HG02610 (cell line): ENCODE measurements at regions not wholly inside any gene's neighbourhood (a gene's known extent, or its start where the extent isn't known, plus 50 kb on each side); places are given as distances from the start of the nearest gene placed in this dataset.

ENCODE experiments used
- ATAC-seq: cut with Tn5 transposase; IDR thresholded peaks from one replicate; pipeline ENCODE4 v1.9.1; 2021; ENCODE audit warnings: mild to moderate bottlenecking, moderate library complexity; ENCODE audit not compliant: unreplicated experiment

DNA sequence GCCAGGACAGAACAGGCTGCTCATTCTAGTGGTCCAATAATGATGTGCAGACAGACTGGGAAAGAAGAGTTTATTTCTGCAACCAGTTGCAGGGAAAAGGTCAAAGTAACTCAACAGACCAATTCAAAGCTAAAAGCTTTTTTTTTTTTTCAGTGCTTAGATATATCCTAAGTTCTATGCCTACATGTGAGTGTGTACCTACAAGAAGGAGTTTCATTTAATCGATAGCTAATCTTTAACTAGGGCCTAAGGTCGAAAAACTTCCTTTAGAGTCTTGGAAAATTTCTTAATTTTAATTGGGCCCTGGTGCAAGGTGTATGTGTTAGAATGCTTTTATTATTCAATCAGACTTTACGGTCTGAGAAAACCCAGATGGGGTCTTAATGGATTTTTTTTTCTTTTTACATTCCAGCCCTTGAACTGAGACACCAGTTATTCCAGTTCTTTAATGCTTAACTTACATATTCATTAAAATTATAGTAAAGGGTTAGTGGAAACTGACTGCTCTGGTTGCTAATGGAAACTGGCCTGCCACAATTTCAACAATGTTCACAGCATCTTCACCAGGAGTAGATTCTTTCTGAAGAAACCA is 365.3 kb downstream of the MTRR start:
- no peak for ATAC-seq

DNA sequence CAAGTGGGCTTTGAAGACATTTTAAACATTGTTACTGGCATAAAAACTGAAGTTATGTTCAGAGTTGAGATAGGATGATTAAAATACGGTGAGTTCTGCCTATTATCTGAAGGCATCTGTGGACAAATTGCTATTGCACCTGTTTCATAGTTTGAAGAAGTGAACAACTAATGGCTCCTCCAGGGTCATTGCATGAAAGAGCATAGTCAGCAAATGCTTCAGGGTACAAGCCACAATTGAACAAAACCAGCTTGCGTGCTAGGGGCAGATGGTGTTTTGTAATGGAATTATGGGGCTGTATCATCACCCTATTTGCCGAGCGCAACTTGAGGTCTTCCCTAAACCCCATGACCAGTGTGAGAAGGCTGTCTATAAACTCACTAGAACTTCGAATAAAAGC is 369.1 kb downstream of the MTRR start:
- no peak for ATAC-seq

DNA sequence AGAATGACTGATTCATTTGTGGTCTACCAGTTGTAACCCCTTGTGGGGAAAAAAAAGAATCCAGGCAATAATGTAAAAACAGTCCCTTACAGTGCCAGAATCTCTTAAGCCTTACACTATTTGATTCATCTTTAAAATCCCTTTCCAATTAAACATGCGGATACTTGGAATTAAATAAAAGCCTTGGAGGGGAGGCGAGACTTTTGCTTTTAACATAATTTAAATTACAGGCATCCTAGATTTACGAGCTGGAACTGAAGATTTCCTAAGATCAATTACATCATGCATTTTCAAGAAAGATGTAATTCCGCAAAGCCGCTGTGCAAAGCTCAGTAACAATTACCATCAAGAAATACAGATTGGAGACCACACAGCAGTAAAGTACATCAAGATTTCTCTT is 370.2 kb downstream of the MTRR start:
- no peak for ATAC-seq

DNA sequence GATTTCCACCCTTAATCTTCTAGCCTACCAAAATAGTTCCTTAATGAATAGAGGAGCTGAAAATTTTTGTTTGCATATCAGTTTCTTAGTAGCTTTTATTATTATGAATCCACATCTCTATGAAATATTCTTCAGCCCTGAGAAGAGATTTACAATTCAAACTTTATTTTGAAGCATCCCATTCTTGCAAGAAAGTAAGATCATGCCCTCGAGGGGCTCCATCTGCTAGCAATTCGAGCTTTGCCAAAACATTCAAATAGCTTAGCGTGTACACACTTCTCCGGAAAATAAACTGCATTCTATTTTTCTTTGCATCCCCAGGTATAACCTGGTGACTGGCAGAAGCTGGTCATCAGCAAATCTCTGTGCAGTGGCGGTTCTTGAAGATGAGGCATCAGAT is 370.7 kb downstream of the MTRR start:
- no peak for ATAC-seq

DNA sequence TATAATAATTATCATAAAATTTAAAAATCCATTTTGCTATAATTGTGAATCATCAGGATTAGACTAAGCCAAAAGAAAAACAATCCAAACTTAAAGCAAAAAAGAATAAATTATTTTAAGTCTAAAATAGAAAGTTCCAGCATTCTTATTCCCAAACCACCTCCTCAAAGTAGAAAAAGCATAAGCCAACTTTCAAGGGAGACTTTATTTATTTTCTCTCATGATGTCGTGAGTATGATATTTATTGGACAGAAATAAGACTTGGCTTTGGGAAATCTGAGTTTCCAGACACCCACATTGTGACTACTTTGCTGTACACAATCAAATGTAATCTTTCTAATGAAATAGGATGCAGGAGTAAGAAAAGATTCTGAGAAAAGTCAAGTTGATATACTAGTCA is 372.1 kb downstream of the MTRR start:
- no peak for ATAC-seq

DNA sequence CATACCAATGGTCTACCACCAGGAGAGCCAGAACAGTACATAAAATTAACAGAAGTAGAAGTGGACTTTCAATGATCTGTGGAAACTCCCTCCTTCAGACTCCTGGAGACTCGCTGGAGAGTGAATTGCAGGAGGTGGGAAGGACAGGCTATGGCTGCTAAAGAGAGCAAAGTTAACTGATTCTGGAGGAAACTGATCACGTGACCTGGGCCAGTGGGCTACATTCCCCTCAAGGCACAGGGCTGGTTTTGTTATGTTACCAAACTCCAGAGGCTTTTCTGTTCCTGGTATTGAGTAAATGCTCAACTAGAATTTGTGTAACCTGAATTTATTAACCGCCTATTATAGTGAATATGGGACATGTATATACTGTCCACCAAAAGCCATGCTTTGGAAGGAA is 372.6 kb downstream of the MTRR start:
- no peak for ATAC-seq

DNA sequence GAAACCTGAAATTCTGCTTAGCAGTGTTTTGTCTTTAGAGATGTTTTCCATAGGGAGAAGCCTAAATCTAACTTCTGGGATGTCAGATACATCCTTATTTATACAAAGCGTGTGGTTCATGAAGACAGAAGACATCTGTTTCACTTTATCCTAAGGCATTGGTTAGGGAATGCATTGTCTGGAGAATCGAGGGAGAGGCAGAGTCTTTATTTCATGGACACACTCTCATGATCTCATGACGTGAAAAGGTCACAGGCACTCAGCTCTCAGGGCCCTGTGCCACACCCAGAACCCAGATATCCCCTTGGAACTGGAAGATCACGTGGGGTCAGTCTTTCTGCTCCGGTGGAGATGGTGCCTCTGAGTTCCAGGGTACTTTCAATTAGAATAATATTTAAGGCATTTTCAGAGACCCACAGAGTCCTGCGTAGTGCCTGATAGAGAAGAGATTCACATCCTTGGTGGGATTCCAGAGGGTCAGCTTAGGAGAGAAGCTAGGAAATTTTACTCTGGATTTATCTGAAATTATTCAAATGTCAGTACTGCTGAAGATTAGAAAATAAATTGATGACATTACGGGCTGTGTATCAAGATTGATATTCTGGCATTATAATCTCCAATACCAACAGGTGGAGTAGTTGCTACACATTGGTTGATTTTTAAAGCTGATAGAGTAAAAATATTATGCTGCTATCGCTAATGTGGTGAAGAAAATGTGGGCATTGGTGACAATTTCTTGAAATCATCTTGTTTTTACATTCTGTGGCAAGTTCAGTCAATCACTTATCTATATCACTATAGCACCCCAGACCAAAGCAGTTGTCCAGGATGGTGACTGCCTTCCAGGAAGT is 378.3 kb downstream of the MTRR start:
- no peak for ATAC-seq

DNA sequence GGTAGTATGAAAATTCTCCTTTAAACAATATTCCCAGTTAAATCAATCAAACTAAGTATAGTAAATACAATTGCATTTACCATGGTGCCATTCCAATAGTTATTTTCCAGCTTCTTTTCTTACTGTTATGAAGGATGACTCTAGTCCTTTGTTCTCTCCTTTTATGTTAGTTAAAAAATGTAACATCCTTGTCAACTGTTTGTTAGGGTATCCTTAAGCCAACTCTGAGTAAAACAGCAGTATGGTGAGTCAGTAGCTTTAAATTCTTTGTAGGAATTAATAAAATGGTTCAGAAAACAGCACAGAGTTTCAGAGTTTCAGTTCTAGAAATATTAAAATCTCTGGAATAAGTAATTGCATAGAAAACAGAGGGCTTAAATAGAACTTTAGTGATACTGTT is 384.4 kb downstream of the MTRR start:
- no peak for ATAC-seq

DNA sequence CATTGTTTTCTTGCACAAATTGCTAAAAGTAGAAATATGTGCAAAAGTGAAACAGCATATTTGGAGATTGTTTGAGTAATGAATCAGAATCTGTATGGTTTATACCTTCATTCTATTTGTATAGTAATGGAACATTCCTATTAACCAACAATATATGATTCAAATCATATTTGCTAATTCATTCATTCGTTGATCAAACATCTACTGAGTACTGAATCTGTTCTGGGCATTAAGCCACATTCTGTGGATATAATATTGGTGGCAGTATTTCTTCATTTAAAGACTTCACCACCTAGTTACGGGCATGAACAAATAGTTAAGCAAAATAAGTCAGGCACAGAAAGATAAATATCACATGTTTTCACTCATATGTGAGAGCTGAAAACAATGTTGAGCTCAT is 385.7 kb downstream of the MTRR start:
- ATAC-seq = no peak

DNA sequence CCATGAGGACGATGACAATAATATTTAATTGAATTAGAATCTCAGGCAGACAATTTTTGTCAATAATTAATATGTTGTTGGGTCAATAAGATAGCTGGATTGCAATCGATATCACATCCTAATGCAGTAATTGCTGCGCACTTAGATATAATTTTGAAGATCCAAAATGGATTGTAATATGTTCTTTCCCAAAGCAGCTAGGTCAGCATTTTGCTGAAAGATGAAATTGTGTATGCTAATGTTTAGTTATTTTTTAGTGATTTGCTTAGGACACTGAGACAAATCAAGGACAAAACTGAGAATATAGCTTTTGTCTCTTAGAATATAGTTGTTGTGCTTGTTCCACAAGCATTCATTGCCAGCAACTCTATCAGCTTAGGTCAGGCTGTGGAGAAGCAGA is 389.9 kb downstream of the MTRR start:
- no peak for ATAC-seq

DNA sequence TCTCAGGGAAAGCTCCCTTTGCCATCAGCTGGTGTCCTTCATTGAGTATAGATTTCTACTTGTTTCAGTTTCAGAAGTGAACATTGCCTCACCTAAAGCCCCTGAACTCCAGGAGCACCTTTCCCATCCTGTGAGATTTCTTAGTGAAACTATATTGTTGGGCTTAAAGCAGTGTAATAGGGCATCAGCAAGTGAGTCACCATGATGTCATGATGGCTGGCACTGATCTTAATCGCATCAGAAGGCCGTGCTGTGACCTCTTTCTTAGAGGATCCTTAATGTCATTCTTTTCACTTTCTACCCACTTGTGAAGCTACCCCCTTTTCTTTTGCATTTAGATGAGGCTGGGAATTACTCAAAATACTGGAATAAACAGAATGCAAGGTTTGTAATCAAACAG is 401.3 kb downstream of the MTRR start:
- ATAC-seq = no peak

DNA sequence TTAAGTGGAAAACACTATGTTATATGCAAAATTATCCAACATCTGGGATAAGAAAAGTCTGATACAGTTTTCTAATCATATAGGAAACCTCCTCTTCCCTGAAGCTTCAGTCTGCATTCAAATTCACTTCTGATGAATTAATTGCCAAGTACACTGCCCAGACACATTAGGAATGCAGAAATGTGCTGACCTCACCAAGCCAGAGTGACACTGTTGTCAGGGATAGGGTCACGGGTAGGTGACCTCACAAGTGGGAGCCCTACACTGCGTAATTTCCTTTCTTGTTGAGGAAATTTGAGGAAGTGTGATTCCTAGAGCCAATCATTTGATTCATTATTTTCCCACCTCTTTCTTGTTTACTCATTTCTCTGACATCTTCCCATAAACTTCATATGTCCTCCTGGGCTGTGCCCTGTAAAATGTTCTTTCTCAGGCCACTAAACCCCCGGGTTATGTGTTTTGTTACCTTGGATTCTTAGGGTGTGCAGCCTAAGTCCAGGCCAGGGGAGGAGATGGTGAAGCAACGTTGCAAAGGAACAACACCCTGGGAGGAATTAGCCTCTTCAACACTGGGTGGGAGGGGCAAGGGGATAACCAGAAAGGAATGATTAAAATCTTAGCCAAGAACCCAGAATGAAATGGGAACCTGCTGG is 411.9 kb downstream of the MTRR start:
- no peak for ATAC-seq

DNA sequence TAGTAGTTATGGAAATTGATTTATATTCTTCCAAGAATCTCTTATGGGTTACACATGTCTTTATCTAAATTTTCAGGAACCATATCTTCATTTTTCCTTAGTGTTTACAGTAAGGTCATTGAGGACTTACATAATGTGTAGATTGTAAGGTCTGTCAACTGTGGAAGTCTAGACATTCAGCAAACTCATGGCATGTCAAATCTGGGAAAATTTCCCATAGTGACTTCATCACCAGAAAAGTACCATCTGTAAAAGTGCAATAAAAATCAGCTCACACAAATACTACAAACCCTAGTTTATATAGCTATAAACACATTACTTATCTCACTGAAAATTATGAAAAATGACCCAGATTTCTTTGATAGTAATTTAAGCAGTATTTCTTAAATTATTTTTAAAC is 419.4 kb downstream of the MTRR start:
- ATAC-seq = no peak

DNA sequence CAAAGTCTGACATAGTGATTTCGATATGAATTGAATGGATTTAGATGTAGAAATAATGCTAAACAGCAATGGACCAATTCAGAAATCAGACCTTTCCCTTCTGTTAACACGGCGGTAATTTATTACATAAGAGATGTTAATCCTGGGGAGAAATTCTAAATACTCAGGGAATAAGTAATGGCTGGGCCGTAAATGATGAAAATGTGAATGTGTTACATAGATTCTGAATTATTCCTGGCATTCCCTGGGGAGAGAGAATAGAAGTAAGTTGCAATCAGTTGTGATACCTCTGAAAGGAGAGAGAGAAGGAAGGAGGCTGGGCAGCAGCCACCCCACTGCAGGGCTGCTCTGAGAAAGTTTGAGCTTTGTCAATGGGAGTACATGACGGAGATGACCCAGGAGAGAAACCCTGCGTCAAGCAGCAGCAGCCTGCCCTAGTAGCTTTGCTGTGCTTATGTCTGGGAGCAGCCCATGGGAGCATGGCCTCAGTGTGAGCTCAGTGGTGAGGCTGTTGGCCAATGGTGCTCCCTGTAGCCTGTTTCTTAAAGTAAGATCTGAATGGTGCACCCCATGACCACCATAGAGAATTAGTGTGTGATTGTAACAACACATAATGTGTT is 420.1 kb downstream of the MTRR start:
- ATAC-seq = no peak

DNA sequence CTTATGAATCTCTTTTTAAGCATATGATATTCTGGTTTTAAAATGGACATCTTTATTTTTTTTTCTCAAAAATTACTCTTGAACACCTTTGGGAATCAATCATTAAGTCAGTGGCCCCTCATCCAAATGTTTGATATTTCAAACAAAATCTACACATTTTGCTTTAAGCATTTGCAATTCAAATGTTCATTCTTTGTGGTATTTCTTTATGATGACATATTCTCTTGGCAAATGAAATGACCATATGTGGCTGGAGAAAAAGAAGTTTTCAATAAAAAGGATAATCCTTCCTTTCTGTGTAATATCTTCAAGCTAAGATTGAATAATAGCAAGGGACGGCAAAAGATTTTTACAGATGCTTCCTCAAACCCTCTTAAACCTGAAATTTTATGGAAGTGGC is 420.8 kb downstream of the MTRR start:
- no peak for ATAC-seq

DNA sequence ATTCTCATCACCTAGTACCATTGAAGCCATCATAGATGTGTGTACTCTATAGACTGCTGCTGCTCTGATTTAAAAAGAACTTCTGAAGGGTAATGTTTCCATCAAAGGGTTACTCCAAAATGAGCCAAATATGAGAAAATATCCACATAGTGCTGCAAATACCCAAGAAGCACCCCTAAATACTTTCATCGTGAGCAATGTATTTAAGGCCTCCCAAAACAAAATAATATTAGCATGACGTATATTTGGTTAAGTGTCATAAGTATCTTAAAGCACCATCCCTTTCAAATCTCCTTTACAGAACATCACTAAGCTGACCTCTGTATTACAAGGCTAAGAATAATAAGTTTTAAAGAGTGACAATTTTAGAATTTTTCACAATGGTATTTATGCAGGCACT is 421.8 kb downstream of the MTRR start:
- no peak for ATAC-seq

DNA sequence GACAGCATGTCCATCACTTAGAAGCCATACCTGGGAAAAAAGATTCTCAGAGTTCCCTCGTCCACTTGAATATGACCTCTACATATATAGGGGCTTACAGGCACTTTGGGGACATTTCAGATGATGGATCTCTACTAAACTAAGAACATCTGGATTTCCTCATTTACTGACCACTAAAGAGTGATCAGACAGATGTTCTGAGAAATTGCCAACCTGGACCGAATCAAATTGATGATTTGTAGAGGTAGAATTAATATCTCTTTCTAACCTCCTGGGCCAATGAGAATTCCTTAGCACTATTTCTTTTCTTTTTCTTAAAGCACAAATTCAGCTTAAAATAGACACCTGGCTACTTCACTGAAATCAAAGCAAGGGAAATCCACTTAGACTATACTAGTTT is 422.7 kb downstream of the MTRR start:
- ATAC-seq = no peak

DNA sequence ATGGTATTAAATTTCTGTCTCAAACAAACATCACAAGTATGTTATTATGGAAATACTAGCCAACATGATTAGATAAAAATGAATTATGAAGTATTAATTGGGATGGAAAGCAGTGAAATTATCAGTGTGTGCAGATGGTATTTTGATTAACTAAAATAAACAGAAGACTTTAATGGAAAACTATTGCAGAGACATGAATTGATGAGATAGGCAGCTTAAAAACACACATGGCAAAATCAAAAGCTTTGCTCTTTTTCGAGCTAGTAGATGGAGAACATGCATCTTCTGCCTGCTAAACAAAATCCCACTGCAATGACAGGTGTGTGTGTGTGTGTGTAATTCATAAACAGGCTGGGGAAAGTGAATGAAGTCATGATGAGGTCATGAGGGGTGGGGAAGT is 426.2 kb downstream of the MTRR start:
- no peak for ATAC-seq

DNA sequence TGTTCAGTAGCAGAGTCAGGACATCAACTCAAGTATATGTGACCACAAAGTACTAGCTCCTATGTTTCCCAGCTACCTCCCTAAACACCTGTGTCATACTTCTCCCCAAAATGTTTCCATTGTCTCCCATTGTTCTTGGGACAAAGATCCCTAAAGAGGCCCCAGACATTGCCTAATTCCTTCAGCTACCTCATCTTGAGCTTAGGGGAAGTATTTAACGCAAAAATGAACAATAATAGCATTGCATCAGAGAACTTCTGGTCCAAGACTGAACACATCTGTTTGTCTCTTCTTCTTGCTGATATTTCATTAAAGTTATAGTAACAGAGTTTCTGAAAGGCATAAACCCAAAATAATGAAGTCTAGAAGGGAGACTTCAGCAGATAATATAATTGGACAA is 430.8 kb downstream of the MTRR start:
- no peak for ATAC-seq

DNA sequence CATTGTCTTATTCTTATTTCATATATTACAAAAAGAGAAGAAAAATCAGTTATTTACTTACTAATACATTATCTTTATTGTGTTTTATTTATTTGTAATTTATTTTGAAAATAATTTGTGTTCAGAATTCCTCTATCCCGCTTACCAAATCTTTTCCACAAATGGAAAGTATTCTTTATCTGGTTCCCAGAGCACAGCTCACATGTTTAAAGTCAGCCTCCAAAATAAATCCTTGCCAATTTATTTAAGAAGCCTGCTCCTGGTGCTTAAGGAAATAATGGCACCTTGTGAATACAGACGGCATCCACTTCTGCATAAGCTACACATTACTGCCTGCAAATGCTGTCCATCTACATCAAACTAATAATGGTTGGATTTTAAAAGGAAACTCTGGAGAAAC is 435.4 kb downstream of the MTRR start:
- ATAC-seq = no peak

DNA sequence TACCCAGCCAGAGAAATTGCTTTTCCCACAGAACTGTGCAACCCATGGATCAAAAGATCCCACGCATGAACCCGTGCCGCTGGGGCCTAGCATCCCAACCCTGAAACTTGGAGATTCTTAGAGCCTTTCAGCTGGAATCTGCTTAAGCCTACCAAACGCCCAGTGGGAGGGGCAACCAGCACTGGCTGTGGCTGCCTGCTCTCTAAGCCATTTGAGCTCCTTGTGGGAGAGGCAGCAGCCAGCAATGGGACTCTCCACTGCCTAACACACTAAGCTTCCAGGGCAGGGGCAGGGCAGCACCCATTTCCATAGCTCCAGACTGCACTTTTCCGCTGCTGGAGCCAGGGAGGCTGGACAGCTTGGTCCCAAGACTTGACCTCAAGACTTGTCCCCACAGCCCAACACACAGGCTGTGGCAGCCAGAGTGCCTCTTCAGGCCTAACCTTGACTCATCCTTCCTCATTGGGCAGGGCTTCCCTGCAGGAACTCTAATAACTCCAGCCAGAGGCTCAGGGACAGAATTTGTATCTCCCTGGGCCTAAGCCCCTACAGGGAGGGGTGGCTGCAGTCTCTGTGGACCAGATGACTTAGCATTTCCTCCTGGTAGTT is 437.4 kb downstream of the MTRR start:
- ATAC-seq = no peak
